Ureter (tissue), 1 donor: ENCODE measurements at regions not wholly inside any gene's neighbourhood (a gene's known extent, or its start where the extent isn't known, plus 50 kb on each side); places are given as distances from the start of the nearest gene placed in this dataset.
"Not testable (repeated sequence)": the region's sequence is repeated elsewhere in the genome, so short reads cannot be mapped to it uniquely, and the experiment has no call there.

Source experiments
- DNase-seq: peaks from one replicate; pipeline ENCODE4 v3.0.0-alpha.2; 2020; ENCODE audit warnings: low spot score
- donor health status: DM: yes; HTN: yes; CAD: no.

GRCh38 chr5:100232736-100233135 is 302.4 kb upstream of the FAM174A start:
- no peak for DNase-seq

GRCh38 chr5:100188778-100189177 is 346.4 kb upstream of the FAM174A start:
- DNase-seq = no peak

- DNase-seq = no peak
These were observed 346.8 kb upstream of the FAM174A start for GRCh38 chr5:100188339-100188738.

- DNase-seq = no peak
These were observed 349.0 kb upstream of the FAM174A start for GRCh38 chr5:100186181-100186580.

GRCh38 chr5:100182402-100182801 is 352.8 kb upstream of the FAM174A start:
- no peak for DNase-seq

- no peak for DNase-seq
These were observed 359.8 kb upstream of the FAM174A start for GRCh38 chr5:100175346-100175745.

GRCh38 chr5:100165309-100165708 is 369.9 kb upstream of the FAM174A start:
- DNase-seq = no peak

- no peak for DNase-seq
These were observed 373.3 kb upstream of the FAM174A start for GRCh38 chr5:100161868-100162267.

- no peak for DNase-seq
These were observed 378.1 kb upstream of the FAM174A start for GRCh38 chr5:100157066-100157465.

- no peak for DNase-seq
These were observed 386.9 kb upstream of the FAM174A start for GRCh38 chr5:100148239-100148638.

GRCh38 chr5:100142607-100143006 is 392.6 kb upstream of the FAM174A start:
- DNase-seq = no peak

GRCh38 chr5:100131161-100131560 is 404.0 kb upstream of the FAM174A start:
- no peak for DNase-seq

- no peak for DNase-seq
These were observed 404.9 kb upstream of the FAM174A start for GRCh38 chr5:100130307-100130706.

- no peak for DNase-seq
These were observed 415.3 kb upstream of the FAM174A start for GRCh38 chr5:100119903-100120302.

- no peak for DNase-seq
These were observed 424.7 kb upstream of the FAM174A start for GRCh38 chr5:100110497-100110896.

GRCh38 chr5:100108883-100109282 is 426.3 kb upstream of the FAM174A start:
- DNase-seq = no peak

GRCh38 chr5:100103592-100104119 is 431.5 kb upstream of the FAM174A start:
- not testable (repeated sequence) for DNase-seq

GRCh38 chr5:100101466-100101865 is 433.7 kb upstream of the FAM174A start:
- DNase-seq = not testable (repeated sequence)

GRCh38 chr5:100096328-100096727 is 438.8 kb upstream of the FAM174A start:
- DNase-seq = not testable (repeated sequence)

- DNase-seq = not testable (repeated sequence)
These were observed 454.5 kb upstream of the FAM174A start for GRCh38 chr5:100080703-100081102.

- not testable (repeated sequence) for DNase-seq
These were observed 456.0 kb upstream of the FAM174A start for GRCh38 chr5:100079163-100079562.

GRCh38 chr5:100066020-100066419 is 469.2 kb upstream of the FAM174A start:
- DNase-seq = not testable (repeated sequence)

GRCh38 chr5:100043475-100043874 is 491.7 kb upstream of the FAM174A start:
- no peak for DNase-seq

GRCh38 chr5:100026606-100027005 is 508.6 kb upstream of the FAM174A start:
- no peak for DNase-seq
